SK-MEL-5 (cell line): ENCODE measurements at regions not wholly inside any gene's neighbourhood (a gene's known extent, or its start where the extent isn't known, plus 50 kb on each side); places are given as distances from the start of the nearest gene placed in this dataset.

Experiments used
- DNase-seq: peaks from one replicate; pipeline ENCODE4 v3.0.0-alpha.2; 2016; ENCODE audit warnings: low read depth, low spot score
- in situ Hi-C: cut with HindIII; loops from 2 replicates; pipeline ENCODE4 v1.10.0; 2016; ENCODE audit warnings: low sequenced_read_pairs, high pct_unique_total_duplicates, low pct_unique_long_range_greater_than_20kb

DNA sequence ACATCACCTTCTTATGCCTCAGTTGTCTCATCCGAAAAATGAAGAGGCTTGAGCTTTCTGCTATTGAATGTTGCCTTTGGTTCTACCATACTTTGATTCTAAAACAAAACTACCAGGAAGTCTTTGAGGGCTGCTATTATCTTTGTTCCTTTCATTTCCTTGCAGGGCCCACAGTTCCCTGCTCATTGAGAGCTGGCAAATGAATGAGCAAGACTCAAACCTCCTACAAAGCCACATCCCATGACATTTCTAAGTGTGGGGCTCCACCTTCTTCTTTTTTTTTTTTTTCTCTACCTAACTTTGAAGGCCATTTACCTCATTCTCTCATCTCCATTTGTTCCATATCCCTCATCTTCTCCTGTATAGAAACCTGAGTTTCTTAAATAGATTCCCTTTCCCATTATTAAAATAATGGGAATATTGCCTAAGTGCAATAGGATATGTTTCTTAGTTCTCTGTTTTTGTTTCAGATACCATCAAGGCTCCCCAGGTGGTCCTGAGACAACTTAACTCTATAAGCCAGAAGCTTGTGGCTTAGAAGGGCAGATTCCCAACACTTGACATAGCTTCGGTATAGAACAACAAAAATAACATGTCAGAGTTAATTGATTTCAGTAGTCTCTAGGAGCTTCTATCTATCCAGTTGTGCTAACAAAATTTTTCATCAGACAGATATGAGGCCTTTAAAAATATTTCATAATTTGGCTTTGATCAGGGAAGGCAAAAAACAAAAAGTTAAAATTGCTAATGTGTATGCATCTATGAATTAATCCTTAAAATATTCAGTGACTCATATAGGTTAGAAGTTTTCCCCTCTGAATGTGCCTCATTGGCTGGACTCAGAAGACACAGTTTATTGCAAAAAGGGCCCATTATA is 951.6 kb downstream of the TUSC7 start:
- no peak for DNase-seq
- in situ Hi-C loops = no loop called here

DNA sequence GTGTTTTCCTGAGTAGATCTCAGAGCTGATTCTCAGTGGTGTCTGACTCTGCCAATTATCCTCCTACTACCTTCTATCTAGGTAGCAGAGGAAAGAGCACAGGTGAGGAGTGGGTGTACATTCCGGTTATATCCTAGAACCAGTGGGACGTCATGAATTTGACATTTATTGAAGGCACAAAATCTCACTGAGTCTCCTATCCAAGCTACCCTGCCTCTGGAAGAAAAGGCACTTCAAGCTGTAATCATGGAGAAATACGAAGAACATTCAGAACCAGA is 952.2 kb downstream of the TUSC7 start:
- in situ Hi-C loops = no loop called here
- no peak for DNase-seq

DNA sequence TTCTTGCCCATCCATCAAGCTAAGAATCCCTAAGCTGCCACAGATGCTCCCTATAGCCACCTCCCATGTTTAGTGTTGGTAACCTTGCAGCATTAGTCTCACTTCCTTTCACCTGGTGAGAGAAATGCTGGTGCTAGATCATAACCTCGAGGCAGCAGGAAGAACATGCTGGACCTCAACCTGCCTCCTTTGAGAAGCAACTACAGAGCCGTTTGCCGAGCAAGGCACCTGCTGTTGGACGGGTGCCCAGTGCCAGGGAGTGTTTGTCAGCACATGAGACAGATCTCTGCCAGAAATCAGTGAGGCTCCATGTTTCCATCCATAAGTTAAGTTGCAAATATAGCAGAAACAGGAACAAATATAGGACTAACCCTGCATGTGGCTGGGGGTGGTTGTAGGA is 955.7 kb downstream of the TUSC7 start:
- in situ Hi-C loops = no loop called here
- no peak for DNase-seq

DNA sequence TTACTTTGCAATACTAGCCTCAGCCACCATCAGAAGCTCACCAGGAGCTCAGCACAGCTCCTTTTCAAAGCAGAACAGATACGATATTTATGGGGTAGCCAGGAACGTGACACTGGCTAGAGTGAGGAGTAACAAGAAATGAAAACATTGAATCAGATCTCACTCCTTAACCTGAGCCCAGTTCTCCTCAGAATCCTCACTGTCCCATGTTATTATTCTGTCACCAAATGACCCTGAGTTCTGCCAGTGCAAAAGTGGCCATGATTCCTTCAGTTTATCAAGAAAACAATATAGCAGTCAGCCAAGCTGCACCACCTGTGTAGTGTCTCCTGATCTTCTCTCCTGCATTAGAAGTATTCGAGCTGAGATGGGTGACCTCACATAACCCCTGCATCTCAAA is 956.7 kb downstream of the TUSC7 start:
- DNase-seq = no peak
- in situ Hi-C loops = no loop called here

DNA sequence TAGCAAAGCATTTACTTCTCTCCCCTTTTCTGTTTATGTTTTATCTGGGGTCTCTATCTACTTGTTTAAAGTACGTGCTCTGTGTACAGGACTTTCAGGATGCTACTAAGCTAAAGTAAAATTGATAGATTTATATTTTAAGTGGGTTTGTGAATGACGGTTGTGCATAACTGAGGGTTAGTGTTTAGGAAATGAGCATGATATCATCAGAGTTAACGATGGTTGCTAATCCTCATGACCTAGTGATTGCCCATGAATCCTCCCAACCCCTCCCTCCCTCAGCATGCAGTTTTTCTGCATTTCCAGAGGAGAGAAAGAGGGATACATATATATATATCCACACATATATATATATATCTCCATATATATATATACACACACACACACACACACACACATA is 957.2 kb downstream of the TUSC7 start:
- no peak for DNase-seq
- in situ Hi-C loops = no loop called here

DNA sequence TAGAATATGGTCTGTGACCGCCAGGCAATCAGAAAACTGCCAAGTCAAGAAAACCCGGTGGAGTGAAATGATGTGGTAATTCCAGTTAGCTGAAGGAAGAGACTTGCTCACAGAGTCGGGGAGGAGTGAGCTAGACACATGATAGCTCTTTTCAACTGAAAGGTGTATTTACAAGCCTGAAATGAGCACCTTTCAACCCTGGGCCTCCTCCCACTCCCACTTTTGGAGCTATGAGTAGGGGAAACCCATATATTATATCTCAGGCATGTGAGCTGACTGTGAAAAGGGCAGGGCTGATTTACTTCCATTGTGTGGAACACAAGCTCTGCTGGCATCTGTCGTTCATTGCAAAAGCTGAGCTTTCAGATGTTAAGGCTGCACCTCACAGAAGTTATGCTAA is 960.2 kb downstream of the TUSC7 start:
- in situ Hi-C loops = no loop called here
- no peak for DNase-seq

DNA sequence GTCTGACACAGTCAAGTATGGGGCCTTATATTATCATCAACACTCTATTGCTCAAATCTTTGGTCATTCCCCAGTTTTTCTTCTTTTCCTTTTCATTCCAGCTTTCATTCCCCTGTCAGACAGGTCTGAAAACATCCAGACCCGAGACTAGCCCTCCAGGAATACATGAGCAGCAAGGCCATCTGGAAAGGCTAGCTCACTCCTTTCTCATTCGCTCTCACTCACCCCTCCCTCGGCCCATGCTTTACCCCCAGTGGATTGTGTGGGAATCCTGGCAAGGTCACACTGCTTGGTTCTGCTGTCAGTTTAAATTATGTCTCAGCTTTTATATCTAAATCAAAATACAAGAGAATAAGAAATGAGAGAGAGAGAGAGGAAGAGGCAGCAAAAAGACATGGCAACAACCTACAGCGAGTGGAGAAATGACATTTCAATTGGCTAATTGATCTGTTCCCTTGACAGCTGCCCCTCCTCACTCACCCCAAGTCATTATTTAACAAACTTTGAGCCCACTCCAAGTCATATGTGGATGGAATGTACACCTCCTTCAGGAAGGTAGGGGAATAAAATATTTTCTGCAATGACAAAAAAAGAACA is 962.2 kb downstream of the TUSC7 start:
- in situ Hi-C loops = no loop called here
- DNase-seq = no peak

DNA sequence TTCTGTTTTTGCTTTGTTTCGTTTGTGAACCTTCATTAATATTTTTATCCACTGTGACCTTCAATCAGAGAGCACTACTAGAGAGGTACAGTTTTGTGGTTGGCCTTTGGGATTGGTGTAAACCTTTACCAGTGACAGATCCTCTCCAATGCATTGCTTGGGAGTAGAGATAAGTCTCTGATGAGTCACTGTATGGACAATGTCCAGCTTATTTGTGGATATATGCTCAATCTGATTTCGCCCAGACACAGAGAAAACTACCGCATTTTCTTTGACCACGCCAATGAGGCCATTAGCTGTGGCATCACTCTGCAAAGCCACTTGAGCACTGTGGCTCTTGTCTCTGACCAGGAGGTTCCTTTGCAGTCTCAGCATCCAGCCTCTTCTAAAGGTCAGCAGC is 964.7 kb downstream of the TUSC7 start:
- no peak for DNase-seq

DNA sequence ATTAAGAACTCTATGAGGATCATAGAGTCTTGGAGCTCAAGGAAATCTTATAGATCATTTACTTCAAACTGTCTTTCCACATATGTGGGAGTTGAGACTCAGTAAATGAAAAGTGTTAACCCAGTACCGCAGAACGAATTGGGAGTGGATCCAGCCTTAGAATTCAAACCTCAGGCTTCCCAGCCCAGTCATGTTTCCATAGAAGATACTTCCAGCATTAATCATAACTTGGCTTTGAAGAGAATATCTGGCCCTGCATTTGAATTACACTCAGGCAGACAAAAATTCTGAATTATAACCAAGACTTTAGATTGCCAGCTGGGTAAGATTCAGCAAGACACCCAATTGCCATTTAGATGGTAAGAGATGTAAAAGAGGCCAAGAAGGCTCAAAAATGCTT is 972.0 kb downstream of the TUSC7 start:
- no peak for DNase-seq
- in situ Hi-C loops = no loop called here

More for the DNA sequence above, 964.7 kb downstream of the TUSC7 start:
- in situ Hi-C loops = no loop called here

DNA sequence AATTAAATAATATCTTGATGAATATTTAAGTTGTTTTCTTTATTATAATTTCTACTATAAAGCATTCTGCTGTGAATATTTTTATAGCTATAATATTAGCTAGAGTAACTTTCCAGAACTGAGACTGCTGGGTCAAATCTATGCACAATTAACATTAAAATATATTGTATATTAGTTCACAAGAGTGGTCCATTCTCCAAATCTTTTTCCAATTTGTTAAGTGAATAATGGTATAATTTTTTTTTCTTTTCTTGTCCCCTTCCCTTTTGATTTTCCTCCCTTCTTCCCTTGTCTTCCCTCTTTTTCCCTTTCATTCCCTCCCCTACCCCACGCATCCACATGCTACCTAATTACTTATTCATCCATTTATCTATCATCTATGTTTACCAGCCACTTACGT is 977.5 kb downstream of the TUSC7 start:
- no peak for DNase-seq
- in situ Hi-C loops = no loop called here

DNA sequence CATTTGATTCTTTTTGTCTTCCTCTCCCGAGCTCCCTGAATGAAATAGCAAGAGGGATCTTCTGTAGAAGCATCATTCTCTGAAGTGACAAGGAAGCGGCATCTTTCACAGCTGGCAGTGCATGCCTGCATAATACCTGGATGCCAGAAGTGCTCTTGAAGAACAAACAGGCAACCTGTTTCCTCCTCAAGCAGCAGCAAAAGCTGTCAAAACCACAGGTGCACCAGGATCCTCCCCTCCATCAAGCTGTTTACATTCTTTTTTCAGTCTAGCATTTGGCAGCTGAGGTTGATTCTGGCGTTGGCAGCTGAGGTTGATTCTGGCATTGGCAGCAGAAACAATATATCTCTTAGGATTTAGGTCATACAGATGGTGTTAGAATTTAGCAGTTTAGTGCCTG is 979.0 kb downstream of the TUSC7 start:
- in situ Hi-C loops = no loop called here
- no peak for DNase-seq

DNA sequence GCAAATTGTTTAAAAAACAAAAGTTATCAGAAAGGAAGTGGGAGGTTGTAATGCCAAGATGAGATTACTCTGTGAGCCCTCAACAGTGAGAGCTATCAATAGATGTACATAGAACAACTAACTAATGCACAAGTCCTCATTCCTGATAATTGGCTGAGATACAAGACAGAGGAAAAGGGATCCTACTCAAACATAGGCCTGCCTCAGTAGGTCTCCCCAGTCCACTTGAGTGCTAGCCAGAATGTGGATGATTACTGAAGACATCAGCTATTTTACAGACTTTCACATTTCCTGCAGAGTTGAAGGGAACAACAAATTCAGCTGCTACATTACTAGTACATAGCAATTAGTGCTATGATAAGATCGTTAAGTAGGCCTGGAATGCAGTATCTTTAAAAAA is 981.9 kb downstream of the TUSC7 start:
- DNase-seq = no peak
- in situ Hi-C loops = no loop called here

DNA sequence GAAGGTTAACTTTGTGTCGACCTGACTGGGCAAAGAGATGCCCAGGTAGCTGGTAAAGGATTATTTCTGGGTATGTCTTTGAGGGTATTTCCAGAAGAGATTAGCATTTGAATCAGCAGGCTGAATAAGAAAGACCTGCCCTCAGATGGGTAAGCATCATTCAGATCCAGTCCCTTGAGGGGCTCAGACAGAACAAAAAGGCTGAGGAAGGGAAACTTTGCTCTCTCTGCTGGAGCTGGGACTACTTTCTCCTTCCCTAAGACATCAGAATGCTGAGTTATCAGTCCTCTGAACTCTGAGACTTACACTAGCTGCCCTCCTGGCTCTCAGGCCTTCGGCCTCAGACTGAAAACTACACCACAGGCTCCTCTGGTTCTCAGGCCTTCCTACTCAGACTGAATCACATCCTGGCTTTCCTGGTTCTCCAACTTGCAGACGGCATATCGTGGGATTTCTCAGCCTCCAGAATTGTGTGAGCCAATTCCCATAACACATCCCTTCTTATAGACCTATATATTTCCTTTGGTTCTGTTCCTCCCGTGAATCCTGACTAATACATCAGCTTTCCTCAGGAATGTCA is 982.9 kb downstream of the TUSC7 start:
- in situ Hi-C loops = no loop called here
- no peak for DNase-seq

DNA sequence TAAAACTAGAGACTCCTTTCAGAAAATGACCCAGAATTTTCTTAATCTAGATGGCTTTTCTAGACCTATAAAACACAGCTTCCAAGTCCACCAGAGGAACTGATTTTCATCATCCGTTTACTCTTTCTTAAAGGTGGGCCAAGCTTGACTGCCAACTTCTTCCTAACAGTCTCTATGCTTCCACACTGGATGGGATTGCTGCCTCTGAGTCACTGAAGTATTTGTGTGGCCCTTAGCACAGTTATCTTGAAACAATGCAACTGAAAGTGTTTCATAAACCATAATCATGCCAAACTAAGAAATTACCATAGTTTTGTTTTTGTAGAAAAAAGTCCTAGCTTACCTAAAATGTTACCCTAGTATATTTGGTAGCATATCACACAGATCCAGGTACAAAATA is 985.7 kb downstream of the TUSC7 start:
- in situ Hi-C loops = no loop called here
- DNase-seq = no peak

DNA sequence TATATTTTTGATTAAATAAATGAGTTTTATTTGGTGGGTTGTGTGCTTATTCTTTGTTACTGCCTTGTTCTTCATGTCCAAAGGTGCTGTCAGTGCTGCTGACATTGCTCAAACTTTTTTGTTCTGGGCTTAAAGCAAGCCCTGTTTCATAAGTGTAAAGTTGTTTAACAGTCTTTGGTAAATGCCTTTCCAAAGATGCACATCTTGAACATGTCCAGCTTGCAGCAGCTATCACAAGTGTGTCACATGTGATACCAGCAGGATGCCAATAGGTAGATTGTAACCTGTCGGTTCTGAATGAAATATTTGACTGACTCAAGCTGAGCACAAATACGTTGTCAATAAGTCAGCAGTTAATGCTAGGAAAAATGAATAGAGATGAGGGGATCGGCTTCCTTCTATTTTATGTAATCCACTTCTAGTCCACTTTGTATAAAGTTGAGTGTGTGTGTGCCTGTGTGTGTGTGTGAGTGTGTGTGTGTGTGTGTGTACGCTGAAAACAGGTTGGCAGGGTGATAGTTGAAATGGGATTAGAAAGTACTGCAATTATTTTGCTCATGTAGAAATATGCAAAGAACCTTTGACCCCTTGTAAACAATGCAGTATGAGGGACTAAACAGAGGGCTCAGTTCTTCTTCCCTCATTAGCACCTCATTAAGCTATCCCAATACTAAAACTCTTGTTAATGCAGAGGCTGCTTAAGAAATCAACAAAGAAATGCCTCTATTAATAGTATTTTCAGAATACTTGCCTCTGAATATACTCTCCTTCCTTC is 986.5 kb downstream of the TUSC7 start:
- in situ Hi-C loops = no loop called here

DNA sequence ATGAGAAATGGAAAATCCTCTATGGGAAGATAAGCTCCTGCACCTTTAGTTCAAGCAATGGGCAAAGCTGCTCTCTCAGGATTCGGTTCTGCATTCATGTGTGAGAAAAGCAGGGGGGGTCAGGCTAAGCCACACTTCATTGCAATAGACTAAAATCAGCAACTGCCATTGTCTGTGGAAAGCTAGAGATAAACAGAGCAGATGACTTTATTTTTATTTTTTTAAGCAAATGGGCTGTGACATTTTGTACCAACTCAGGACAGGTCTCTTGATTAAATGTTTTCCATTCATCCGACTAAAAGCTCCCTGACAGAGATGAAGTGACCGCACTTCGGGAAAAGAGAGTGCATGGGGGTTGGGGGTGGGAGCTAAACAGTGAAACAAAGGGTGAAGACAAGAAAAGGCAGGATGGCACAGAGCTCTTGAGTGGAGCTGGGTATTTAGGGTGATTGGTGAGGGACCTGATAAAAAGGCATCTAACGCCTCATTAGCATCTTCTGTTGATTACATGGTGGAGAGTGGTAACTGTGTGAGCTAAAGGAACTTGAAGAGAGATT is 987.4 kb downstream of the TUSC7 start:
- in situ Hi-C loops = no loop called here
- DNase-seq = no peak

More for the DNA sequence above, 986.5 kb downstream of the TUSC7 start:
- DNase-seq = no peak

DNA sequence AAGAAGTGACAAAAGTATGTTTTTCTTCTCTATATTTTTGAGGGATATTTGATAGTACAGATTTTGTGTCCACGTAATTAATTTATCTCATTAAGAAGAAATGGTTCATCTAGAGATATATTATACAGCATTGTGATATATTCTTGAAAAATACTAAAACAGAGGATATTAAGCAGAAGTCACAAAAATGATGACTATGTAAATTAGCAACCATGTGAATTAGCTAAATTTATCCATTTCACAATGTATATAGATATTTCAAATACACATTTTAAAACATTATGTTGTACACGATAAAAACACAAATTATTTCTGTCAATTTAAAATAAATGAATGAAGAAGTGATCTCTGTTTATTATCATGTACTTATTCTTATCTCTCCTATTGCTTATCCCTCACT is 989.5 kb downstream of the TUSC7 start:
- DNase-seq = no peak
- in situ Hi-C loops = no loop called here
